Thyroid gland (tissue), 4 donors: ENCODE measurements at regions not wholly inside any gene's neighbourhood (a gene's known extent, or its start where the extent isn't known, plus 50 kb on each side); places are given as distances from the start of the nearest gene placed in this dataset.

Experiments used
- POLR2A ChIP-seq, 2 donors: fragments of 450-650 bp; IDR thresholded peaks; one replicate each; pipeline ENCODE4 v1.6.1; 2017; ENCODE audit warnings: antibody characterized with exemption in 2 of 2, mild to moderate bottlenecking in 2 of 2, moderate library complexity in 1 of 2
- TF ChIP-seq, protein P1 (sequence below), 6 experiments: fragments of 200-600 bp in 3 of 6; fragments of 450-650 bp in 3 of 6; sonication (generic) in 3 of 6; IDR thresholded peaks; one replicate each; pipeline ENCODE4 v1.5.1; 2016 to 2019; ENCODE audit warnings: antibody characterized with exemption in 6 of 6, mild to moderate bottlenecking in 2 of 6, inconsistent platforms in 1 of 6, moderate library complexity in 1 of 6

- no peak for TF ChIP-seq POLR2A (IDR thresholded peaks at IDR 0.05)
- TF ChIP-seq, protein P1, sequence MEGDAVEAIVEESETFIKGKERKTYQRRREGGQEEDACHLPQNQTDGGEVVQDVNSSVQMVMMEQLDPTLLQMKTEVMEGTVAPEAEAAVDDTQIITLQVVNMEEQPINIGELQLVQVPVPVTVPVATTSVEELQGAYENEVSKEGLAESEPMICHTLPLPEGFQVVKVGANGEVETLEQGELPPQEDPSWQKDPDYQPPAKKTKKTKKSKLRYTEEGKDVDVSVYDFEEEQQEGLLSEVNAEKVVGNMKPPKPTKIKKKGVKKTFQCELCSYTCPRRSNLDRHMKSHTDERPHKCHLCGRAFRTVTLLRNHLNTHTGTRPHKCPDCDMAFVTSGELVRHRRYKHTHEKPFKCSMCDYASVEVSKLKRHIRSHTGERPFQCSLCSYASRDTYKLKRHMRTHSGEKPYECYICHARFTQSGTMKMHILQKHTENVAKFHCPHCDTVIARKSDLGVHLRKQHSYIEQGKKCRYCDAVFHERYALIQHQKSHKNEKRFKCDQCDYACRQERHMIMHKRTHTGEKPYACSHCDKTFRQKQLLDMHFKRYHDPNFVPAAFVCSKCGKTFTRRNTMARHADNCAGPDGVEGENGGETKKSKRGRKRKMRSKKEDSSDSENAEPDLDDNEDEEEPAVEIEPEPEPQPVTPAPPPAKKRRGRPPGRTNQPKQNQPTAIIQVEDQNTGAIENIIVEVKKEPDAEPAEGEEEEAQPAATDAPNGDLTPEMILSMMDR (IDR thresholded peaks at IDR 0.05) = no peak
Observed at GRCh38 chr18:52136532-52136931, 203.5 kb upstream of the DCC start.
